HPDE6-E6E7 (cell line): ENCODE measurements at regions not wholly inside any gene's neighbourhood (a gene's known extent, or its start where the extent isn't known, plus 50 kb on each side); places are given as distances from the start of the nearest gene placed in this dataset.

Experiments used
- DNase-seq: peaks from one replicate; pipeline ENCODE4 v3.0.0; 2011; ENCODE audit warnings: missing footprints; ENCODE audit errors: extremely low spot score

DNA sequence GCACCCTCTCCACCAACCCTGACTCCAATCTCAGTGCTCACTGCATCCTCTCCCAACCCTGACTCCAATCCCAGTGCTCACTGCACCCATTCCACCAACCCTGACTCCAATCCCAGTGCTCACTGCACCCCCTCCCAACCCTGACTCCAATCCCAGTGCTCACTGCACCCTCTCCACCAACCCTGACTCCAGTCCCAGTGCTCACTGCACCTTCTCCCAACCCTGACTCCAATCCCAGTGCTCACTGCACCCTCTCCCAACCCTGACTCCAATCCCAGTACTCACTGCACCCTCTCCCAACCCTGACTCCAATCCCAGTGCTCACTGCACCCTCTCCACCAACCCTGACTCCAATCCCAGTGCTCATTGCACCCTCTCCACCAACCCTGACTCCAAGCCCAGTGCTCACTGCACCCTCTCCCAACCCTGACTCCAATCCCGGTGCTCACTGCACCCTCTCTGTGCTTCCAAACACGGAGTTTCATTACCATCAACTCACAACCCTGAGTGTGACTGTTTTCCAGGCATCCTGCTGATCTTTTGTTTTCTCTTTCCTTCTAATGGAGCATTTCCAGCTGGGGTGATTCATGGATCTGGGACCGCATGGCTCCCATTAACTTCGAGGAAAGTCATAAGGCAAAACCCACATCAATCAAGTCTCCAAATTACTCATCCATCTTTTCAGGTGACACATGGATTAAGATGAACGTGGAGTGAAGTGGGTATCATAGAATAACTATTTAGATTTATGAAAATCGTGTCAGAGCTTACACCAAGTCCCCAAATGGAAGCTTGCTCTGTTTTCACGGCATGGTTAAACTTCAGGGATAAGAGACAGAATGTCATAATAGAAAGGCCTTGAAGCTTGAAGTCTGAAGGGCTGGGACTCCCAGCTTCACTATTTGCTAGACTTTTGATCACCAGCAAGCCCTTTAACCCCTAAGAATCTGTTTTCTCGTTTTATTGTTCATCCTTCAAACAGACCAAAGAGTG, 135.3 kb upstream of the ZNF618 start:
- DNase-seq = peak; percentile 35

DNA sequence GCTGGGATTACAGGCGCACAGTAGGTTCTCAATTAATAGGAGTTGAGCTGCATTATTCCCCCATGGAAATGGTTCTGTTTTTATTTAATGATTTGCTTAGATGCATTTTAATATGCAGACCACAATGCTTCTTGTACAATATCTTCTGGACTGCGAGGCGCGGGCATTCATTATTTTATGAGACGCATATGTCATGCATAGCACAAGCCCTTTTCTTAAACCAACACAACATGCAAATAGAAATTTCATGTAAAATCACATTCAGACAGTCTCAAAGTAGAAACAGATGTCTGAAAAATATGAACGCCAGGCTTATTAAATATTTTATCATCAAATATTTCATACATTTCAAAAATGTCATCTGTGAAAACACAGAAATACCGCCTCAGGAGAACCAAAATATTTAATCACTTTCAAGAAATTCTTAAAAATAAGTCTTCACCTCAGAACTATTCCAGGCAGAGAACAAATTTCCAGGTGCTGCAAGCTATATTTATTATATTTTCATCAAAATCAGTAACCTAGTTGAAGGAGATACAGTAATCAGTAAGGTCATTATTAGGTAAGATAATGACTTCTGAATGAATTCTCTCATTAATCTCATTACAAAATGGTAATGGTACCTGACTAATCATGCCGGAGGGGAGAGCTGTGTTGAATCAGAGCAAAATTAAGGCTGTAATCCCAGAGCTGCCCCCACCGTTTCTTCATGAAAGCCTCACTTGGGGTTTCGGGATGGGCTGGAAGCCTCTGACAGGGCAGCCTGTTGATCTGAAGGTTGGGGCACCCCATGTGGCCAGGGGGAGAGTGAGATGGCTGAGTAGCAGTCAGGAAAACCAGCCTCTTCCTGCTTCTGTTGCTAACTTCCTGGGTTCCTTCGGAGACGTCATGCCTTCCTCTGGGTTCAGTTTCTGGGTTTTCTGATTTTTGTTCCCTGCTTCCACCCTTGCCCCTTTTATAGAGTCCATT, 133.9 kb upstream of the ZNF618 start:
- DNase-seq = no peak

DNA sequence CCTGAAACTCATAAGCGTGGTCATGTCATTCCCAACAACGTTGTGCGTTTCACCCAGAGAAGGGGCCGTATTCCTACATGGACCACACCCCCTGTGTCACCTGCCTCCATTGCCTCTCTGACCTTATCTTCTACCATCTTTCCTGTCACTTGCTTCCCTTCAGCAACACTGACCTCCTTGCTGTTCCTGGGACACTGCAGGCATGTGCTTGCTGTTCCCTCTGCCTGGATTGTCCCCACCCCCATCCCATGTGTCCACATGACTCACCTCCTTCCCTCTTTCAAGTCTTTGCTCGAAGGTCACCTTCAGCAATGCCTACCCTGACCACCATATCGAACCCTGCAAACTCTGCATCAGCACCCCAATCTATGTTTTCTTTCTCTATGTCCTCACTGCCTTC, 133.2 kb upstream of the ZNF618 start:
- no peak for DNase-seq

DNA sequence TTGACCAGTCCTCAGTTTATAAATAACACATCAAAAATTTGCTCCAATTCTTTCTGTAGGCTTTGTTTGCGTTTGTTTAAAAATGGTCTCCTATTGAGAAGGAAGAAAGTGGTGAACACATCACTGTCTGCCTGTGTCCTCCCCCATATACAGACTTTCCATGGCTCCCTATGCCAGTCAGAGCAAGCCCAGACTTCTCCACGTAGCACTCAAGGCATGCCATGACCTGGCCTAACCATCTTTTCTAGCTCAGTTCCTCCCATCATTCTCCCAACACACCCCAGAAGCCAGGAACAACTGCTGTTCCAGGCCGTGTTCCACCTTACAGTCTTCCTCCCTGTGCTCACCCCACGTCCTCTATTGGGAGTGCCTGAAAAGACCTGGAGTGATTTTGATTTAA, 129.6 kb upstream of the ZNF618 start:
- DNase-seq = no peak

DNA sequence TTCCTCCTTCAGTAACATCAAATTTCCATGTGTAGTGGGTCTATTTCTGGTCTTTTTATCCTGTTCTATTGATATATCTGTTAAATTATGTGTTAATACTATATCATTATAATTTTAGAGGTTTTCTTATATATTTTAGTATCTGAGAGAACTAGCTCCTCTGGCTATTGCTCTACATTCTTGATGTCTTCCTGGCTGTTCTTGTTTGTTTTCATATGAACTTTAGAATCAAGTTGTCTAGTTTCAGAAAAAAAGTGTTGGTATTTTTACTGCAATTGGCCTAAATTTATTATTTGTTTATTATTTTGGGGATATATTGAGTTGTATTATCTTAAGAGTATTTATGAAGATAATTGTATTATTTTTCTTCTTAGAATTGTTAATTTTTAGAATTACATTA, 128.0 kb upstream of the ZNF618 start:
- DNase-seq = no peak

DNA sequence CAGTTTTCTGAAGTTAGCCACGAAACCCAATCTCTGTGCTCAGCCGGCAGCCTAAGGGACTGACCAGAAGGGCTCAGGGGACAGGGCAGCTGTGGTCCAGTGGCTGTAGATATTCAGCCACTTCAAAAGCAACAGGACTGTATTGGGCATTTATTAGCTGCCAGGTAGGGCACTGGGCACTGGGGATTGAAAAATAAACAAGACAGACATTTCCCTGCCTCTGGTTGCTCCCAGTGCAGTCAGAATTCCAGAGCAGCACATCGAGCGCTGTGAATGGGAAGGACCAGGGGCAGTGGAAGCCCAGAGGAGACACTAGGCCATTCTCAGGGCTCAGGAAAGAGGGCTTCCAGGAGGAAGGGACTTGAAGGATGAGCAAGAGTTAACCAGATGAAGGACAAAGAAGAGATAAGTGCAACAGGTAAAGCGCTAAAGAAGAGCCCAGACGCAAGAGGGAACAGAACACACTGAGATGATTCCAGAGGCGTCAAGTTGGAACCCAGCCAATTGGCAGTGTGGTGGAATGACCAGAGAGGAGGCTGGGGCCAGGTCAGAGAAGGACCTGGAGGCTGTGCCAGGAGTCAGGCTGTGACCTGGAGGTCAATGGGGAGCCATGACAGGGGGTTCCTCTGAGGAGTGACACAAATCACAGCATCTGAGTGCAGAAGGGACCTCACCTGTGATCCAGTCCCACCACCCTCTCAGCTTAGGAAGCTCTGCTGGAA, 122.5 kb upstream of the ZNF618 start:
- no peak for DNase-seq

DNA sequence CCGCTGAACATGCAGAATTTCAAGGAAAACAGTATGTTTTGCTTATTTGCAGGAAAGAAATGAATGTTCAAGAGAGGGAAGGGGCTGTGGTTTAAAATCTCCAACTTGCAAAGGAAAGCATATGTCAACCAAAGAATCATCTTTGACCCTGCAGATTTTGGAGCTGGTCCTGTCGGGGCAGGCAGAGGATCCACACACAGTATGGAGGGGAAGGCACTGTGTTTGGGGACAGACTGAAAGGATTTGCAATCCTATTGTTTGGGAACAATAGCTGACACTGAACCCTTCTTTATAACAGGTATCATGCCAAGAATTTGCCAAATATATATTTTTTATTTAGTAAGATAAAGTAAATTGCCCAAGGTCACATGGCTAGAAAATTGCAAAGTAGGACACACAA, 121.4 kb upstream of the ZNF618 start:
- DNase-seq = no peak

DNA sequence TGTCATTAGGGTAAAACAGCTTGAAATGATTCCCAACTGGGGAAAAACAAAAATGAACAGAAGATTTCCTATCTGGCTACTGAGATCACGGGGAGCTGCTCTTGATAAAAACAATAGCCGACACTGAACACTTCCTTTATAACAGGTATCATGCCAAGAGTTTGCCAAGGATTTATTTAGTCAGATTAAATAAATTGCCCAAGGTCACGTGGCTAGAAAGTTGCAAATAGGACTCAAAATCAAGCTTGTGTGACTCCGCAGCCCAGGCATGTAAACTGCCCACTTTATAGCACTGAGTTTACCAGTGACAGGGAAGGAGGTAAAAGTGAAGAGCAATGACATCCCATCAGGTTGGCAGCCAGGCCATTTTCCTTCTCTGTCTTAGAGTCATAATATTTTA, 120.7 kb upstream of the ZNF618 start:
- DNase-seq = no peak

DNA sequence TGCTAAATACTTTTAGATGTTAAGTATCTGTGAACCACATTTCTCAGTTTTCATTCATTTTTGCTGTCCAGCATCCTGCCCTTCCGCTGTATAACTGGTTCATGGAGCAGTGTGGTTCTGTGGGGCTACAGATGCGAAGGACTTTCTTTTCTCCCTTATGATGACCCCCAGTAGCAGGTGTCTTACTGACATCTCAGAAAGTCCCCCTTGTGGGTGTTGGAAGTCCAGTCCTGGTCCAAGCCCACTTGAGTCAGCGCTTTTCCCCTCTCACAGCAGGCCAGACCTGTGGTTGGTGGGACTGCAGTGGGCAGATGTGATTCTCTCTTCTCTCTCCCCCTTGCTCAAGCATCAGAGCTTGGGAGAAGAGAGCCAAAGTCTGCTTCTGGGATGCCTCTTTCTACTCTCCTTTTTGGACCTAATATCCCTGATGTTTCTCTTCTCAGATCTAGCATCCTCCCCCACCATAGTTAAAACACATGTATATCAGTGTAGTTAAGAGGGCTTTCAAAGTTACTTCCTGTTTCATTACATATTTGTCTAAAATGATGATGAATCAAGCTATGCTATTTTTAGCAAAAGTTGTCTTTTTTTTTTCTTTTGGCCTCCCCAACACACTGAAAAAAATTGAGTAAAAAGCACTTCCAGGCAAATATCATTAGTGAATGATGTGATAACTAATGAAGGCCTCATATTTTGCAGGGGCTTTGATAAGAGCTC, 119.5 kb upstream of the ZNF618 start:
- no peak for DNase-seq

DNA sequence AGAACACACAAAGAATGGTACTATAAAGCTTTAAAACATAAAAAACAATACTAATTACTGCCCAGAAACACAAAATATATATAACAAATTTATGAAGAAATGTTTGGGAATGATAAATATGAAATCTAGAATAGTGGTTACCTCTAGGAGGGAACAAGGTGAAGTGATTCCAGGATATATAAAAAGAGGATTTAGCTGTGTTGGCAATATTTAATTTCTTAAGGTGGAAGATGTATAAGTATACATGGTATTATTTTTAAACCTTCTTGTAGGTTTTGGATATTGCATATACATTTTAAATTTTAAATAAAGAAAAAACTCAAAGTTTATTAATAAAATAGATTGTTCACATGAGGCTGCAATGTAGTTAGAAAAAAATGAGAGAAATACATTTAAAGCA, 112.7 kb upstream of the ZNF618 start:
- no peak for DNase-seq

DNA sequence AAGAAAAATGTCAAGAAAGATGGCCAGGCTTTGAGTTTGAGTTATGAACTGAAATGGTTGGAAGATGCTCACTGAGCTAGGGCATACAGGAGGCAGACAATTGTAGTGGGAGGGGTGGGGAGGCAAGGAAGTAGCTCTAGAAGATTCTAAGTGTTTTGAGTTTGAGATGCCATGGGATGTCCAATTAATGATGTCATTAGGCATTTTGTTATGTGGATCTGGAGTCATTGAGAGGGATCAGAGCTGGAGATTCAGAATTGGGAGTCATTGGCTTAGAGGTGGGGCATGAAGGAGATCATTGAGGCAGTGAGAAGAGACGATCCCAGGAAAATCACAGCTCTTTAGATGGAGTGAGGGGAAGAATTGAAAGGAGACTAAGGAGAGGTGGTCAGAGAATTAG, 111.5 kb upstream of the ZNF618 start:
- DNase-seq = no peak

DNA sequence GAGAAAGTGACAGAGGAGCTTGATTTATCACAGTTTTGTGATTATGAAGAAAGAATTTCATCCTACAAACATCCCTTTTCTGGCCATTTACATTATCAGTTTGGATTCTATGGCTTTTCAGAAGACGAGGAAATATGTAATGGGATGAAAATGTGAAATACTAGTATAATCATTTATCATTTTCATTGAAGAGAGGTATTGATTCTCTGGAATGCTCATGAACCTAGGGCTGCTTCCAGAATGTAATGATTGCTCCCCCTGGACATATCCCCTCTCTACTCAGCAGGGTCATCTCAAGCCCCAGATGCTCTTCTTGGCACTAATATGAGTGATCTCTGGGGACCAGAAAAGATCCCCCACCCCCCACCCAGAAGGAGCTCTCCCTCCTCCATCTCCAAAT, 106.7 kb upstream of the ZNF618 start:
- DNase-seq = no peak

DNA sequence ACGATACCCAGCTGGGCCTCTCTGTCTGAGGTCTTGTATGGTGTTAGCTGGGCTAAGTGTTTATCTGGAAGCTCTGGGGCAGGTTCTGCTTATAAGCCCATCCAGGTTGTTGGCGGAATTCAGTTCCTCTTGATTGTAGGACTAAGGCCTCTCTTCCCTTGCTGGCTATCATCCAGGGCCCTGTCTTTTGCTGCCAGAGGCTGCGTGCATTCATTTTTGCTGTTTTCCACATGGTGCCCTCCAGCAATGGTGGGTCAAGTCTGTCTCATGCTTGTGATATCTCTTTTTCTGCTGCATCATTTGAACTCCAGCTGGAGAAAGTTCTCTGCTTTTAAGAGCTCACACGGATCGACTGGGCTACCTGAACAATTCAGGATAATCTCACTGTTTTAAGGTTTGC, 105.7 kb upstream of the ZNF618 start:
- no peak for DNase-seq

DNA sequence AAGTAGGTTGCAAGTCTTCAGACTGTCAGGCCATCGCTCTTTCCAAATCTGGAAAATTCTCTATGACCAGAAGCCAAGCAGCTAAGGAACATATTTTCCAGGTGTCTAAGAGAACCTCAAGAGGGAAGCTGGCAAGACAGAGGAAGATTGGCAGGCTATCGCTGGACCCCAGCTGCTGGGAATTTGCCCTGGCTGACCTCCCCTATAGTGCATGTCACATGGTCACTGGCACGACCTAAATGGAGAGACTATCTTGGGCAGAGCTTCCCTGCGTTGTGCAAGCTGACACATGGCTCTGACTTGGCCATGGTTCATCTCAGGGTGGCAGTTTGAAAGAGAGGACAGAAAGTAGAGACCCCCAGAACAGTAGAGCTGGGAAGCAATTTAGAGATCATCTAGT, 104.9 kb upstream of the ZNF618 start:
- no peak for DNase-seq

DNA sequence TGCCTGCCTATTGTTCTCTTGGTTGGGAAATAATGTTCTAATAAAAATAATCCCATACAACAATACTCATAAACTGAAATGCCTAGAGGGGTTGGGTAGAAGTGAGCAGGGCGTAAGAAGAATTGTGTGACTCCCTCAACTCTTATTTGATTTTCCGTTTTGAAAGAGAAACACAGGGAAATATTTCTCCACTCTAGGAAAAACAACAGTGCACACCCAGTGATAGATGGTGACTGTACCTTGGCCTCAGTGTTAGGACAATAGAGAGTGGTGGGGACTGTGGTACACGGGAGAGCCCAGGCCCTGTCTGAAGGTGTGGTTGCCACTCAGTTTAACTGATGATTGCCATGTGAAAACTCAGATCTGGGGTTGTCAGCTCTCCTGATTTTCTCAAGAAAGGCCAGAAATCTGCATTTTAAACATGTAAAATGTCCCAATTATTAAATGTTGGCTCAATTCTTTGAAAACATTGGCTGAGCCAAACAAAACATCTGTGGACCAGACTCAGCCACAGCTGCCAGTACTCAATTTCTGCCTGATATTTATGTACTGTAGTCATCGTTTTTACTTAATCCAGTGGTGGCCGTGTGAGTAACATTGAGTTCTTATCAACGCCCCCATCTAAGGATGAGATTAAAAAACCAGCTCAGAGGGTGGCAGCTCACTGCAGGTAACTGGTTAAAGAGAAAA, 103.8 kb upstream of the ZNF618 start:
- no peak for DNase-seq

DNA sequence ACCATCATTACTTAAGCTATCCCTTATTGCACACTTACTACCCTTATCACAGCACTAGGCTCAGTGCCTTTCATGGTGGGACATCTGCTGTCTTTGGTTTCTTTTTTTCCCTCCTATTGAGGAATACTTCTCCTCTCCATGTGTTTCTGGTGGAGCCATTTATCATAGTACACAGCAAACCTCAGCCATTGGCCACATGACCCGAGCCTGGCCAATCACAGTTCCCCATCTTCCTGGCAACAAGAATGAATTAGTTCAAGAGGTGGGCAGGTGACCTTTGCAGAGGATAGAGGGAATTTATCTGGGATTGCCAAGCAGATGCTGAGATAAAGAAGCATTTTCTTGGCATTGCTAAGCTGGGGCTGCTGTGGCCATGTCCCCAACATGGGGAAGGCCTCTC, 101.1 kb upstream of the ZNF618 start:
- DNase-seq = no peak

DNA sequence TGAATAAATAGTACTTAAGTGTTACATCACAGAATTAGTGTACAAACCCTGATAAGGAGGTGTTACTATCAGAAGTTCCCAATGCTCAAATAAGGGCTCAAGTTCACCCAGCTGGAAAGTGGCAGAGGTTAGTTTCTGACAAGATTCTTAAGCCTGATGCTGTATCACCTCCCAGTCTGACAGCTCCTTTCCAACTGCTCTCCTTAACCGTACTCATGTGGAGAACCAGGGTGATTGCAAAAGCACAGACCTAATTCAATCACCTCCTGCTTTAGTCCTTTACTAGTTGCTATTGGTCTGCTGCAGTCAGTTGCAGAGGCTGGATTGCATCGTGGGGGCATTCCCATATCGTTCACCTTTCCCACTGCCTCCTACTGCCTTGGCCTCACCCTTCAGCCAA, 100.4 kb upstream of the ZNF618 start:
- no peak for DNase-seq

DNA sequence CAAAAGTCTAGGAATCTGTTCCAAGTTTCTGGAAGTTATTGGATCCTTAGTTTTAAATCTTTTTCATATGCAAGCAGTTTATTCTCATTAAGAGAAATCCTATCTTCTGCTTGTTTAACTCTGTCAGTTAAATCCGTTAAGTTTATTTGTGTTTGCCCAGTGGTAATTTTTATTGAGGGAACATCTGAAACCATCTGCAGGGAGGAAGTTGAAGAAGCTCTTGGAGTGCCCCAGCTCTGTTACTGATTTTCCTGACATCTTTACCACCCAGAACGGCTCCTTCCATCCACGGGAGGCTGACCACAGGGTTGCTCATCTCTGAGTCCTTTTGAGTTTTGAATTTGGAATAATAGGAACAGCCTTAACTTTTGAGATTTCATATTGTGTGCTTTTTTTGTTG, 99.9 kb upstream of the ZNF618 start:
- DNase-seq = no peak

DNA sequence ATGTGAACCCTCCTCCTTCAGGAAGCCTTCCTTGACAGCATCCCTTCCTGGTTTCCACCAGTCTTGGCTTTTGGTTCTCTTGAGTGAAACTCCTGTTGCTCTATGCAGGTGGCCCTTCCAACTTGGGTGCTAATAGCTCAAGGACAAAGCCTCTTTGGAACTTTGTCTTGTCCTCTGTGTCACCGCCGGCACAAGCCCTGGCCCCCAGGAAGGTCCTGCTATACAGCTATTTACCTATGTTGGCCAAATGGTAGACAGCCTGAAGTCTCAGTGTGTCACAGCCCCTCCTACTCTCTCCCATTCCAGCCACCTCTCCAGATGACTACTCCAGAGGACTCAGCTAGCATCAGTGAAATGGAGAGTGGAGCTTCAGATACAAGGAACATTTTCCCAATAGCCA, 94.7 kb upstream of the ZNF618 start:
- DNase-seq = no peak

DNA sequence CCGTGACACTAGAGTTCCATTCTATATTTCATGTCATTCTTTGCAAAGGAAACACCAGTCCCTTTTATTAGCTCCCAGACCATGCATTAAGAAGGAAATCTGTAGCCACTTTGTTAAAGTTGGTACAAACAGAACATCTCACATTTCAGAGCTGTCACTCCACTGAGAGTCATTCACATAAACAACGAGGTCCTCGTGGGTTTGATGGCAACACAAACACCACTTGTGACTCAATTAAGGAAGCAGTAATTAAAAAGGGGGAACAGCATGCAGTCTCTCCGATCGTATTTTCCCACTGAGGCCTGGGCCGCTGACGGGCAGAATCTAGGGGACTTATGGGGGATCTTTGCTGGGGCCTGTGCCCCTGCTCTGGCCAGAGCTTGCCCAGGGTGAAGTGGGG, 94.2 kb upstream of the ZNF618 start:
- no peak for DNase-seq

DNA sequence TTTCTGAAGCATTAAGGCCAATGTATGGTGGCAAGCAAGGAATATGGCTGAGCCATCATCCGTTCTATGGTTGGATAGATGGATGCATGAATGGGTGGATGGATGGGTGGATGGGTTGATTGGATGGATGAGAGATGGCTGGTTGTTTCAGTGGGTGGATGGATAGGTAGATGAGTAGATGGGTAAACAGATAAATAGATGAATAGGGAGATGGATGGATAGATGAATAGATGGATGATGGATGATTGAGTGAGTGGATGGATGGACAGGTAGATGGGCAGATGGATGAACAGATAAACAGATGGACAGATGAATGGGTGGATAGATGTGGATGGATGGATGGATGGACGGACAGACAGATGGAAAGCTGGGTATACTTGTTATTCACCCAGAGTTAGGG, 92.6 kb upstream of the ZNF618 start:
- no peak for DNase-seq
